IMR-90 (cell line): ENCODE measurements at regions not wholly inside any gene's neighbourhood (a gene's known extent, or its start where the extent isn't known, plus 50 kb on each side); places are given as distances from the start of the nearest gene placed in this dataset.

Source experiments
- ATAC-seq: fragments of 200-7000 bp; cut with Tn5 transposase; 2 replicates; pipeline ENCODE4 v1.9.1; 2020; ENCODE audit warnings: low read depth, mild to moderate bottlenecking, moderate library complexity
- BruUV-seq: library from RNA; stranded (reverse); fragments of 400-500 nt; replicated peaks from 2 replicates; lab custom pipeline; 2021; lab: Mats Ljungman, UMichigan
- CTCF ChIA-PET: fragments of 300-600 bp; formaldehyde crosslinking; extraction: SDS; loops from one replicate; lab custom pipeline; 2021; ENCODE audit warnings: antibody characterized with exemption; lab: Yijun Ruan, JAX
- POLR2A ChIA-PET: fragments of 300-600 bp; sonication (Branson Sonifier 250); formaldehyde crosslinking; loops from one replicate; lab custom pipeline; 2022; ENCODE audit warnings: antibody characterized with exemption; ENCODE audit not compliant: unreplicated experiment; lab: Charles Lee
- DNase-seq: peaks from one replicate; pipeline ENCODE4 v3.0.0; 2013
- H2AFZ ChIP-seq: replicated peaks from 2 replicates; pipeline ENCODE3; 2013; ENCODE audit warnings: low read length, mild to moderate bottlenecking; ENCODE audit not compliant: poor library complexity
- H2AK5ac ChIP-seq: 2 replicates; pipeline ENCODE4 v1.6.1; 2013; ENCODE audit warnings: low read depth, low read length, inconsistent platforms
- H2AK9ac ChIP-seq: replicated peaks from 2 replicates; pipeline ENCODE3; 2013; ENCODE audit warnings: mild to moderate bottlenecking, low read depth, low read length, moderate library complexity; ENCODE audit not compliant: poor library complexity
- H2BK120ac ChIP-seq: 2 replicates; pipeline ENCODE4 v1.6.1; 2013; ENCODE audit warnings: low read depth, low read length, inconsistent platforms
- H2BK15ac ChIP-seq: 3 replicates; pipeline ENCODE4 v1.6.1; 2013; ENCODE audit warnings: low read depth, low read length, inconsistent platforms
- H2BK20ac ChIP-seq: 2 replicates; pipeline ENCODE4 v1.6.1; 2013; ENCODE audit warnings: low read depth, mild to moderate bottlenecking, inconsistent platforms, low read length, moderate library complexity
- H2BK5ac ChIP-seq: 2 replicates; pipeline ENCODE4 v1.6.1; 2013; ENCODE audit warnings: mild to moderate bottlenecking, low read depth, low read length, inconsistent platforms; ENCODE audit not compliant: poor library complexity, severe bottlenecking
- H3K14ac ChIP-seq: replicated peaks from 2 replicates; pipeline ENCODE4 v1.6.1; 2013; ENCODE audit warnings: low read depth, low read length, inconsistent platforms
- H3K18ac ChIP-seq: 2 replicates; pipeline ENCODE4 v1.6.1; 2013; ENCODE audit warnings: low read depth, low read length, control low read depth
- H3K23ac ChIP-seq: 2 replicates; pipeline ENCODE4 v1.6.1; 2013; ENCODE audit warnings: low read depth, low read length, inconsistent platforms
- H3K27ac ChIP-seq: 2 replicates; pipeline ENCODE4 v1.5.1; 2013; ENCODE audit warnings: mild to moderate bottlenecking, control low read depth, low read length; ENCODE audit not compliant: insufficient read depth
- H3K27me3 ChIP-seq: 2 replicates; pipeline ENCODE4 v1.6.1; 2013; ENCODE audit warnings: low read length; ENCODE audit not compliant: control insufficient read depth, insufficient read depth
- H3K36me3 ChIP-seq: 2 replicates; pipeline ENCODE4 v1.6.1; 2013; ENCODE audit warnings: low read length, mixed read lengths; ENCODE audit not compliant: control insufficient read depth, insufficient read depth
- H3K4ac ChIP-seq: 2 replicates; pipeline ENCODE4 v1.6.1; 2013; ENCODE audit warnings: low read depth, low read length, inconsistent platforms
- H3K4me1 ChIP-seq: 2 replicates; pipeline ENCODE4 v1.6.1; 2013; ENCODE audit warnings: low read length, mixed read lengths; ENCODE audit not compliant: control insufficient read depth, insufficient read depth
- H3K4me2 ChIP-seq: 2 replicates; pipeline ENCODE4 v1.6.1; 2013; ENCODE audit warnings: low read depth, mild to moderate bottlenecking, control low read depth, low read length, moderate library complexity
- H3K4me3 ChIP-seq: 2 replicates; pipeline ENCODE4 v1.5.1; 2013; ENCODE audit warnings: low read depth, mild to moderate bottlenecking, control low read depth, low read length, moderate library complexity; ENCODE audit not compliant: insufficient read depth
- H3K56ac ChIP-seq: 2 replicates; pipeline ENCODE4 v1.6.1; 2013; ENCODE audit warnings: low read length, inconsistent platforms; ENCODE audit not compliant: insufficient read depth; ENCODE audit errors: extremely low read depth
- H3K79me1 ChIP-seq, 2 experiments: 2 replicates each; pipeline ENCODE4 v1.6.1; 2013; ENCODE audit warnings: low read length in 2 of 2, inconsistent platforms in 1 of 2, low read depth in 1 of 2
- H3K9ac ChIP-seq: 2 replicates; pipeline ENCODE4 v1.6.1; 2013; ENCODE audit warnings: low read depth, low read length, control low read depth
- H3K9me1 ChIP-seq: 2 replicates; pipeline ENCODE4 v1.6.1; 2013; ENCODE audit warnings: low read length, inconsistent platforms; ENCODE audit not compliant: insufficient read depth
- H3K9me3 ChIP-seq: 2 replicates; pipeline ENCODE4 v1.6.1; 2013; ENCODE audit warnings: low read length; ENCODE audit not compliant: control insufficient read depth, insufficient read depth
- H4K20me1 ChIP-seq: 2 replicates; pipeline ENCODE4 v1.6.1; 2013; ENCODE audit warnings: low read length, inconsistent platforms; ENCODE audit not compliant: insufficient read depth
- H4K5ac ChIP-seq: 2 replicates; pipeline ENCODE4 v1.6.1; 2013; ENCODE audit warnings: mild to moderate bottlenecking, low read depth, low read length, control low read depth
- H4K8ac ChIP-seq, 2 experiments: 2 replicates each; pipeline ENCODE4 v1.6.1; 2013; ENCODE audit warnings: low read depth in 2 of 2, low read length in 2 of 2, control low read depth in 1 of 2, inconsistent platforms in 1 of 2
- H4K91ac ChIP-seq: 2 replicates; pipeline ENCODE4 v1.6.1; 2013; ENCODE audit warnings: low read depth, low read length, inconsistent platforms; ENCODE audit not compliant: insufficient read depth
- BHLHE40 ChIP-seq: fragments of 150-350 bp; IDR thresholded peaks from 2 replicates; pipeline ENCODE4 v1.6.1; 2016; ENCODE audit warnings: mild to moderate bottlenecking, low read depth, low read length
- CEBPB ChIP-seq: IDR thresholded peaks from 2 replicates; pipeline ENCODE4 v1.6.1; 2012; ENCODE audit warnings: low read depth, low read length, improper control_type of control experiment
- CHD1 ChIP-seq: IDR thresholded peaks from 2 replicates; pipeline ENCODE4 v1.6.1; 2012; ENCODE audit warnings: low read depth, low read length, improper control_type of control experiment
- CTCF ChIP-seq: conservative IDR thresholded peaks from 2 replicates; pipeline ENCODE4 v1.5.1; 2012; ENCODE audit warnings: mild to moderate bottlenecking, low read depth, low read length, improper control_type of control experiment
- ELK1 ChIP-seq: fragments of 150-350 bp; IDR thresholded peaks from 2 replicates; pipeline ENCODE4 v1.6.1; 2016; ENCODE audit warnings: low read depth, mild to moderate bottlenecking, low read length, moderate library complexity, borderline replicate concordance
- FOS ChIP-seq: fragments of 150-350 bp; IDR thresholded peaks from 2 replicates; pipeline ENCODE4 v1.6.1; 2016; ENCODE audit warnings: low read depth, low read length
- MAFK ChIP-seq: IDR thresholded peaks from 2 replicates; pipeline ENCODE4 v1.6.1; 2012; ENCODE audit warnings: low read depth, low read length, improper control_type of control experiment
- MAZ ChIP-seq: IDR thresholded peaks from 2 replicates; pipeline ENCODE4 v1.6.1; 2012; ENCODE audit warnings: low read depth, mild to moderate bottlenecking, low read length, improper control_type of control experiment, moderate library complexity, borderline replicate concordance
- MXI1 ChIP-seq: IDR thresholded peaks from 2 replicates; pipeline ENCODE4 v1.6.1; 2012; ENCODE audit warnings: low read depth, mild to moderate bottlenecking, low read length, moderate library complexity, borderline replicate concordance
- NFE2L2 ChIP-seq: fragments of 150-350 bp; IDR thresholded peaks from 2 replicates; pipeline ENCODE4 v1.6.1; 2016; ENCODE audit warnings: low read depth, mild to moderate bottlenecking, low read length
- POLR2A ChIP-seq: IDR thresholded peaks from 2 replicates; pipeline ENCODE4 v1.6.1; 2012; ENCODE audit warnings: mild to moderate bottlenecking, low read depth, low read length
- RAD21 ChIP-seq: IDR thresholded peaks from 2 replicates; pipeline ENCODE4 v1.6.1; 2012; ENCODE audit warnings: low read length, improper control_type of control experiment
- RCOR1 ChIP-seq: IDR thresholded peaks from 2 replicates; pipeline ENCODE4 v1.6.1; 2012; ENCODE audit warnings: mild to moderate bottlenecking, low read length, improper control_type of control experiment; ENCODE audit not compliant: insufficient replicate concordance
- RFX5 ChIP-seq: IDR thresholded peaks from 2 replicates; pipeline ENCODE4 v1.8.0; 2012; ENCODE audit warnings: low read depth, mild to moderate bottlenecking, low read length, moderate library complexity
- SMC3 ChIP-seq: fragments of 150-350 bp; IDR thresholded peaks from 2 replicates; pipeline ENCODE4 v1.6.1; 2016; ENCODE audit warnings: low read depth, mild to moderate bottlenecking, antibody characterized with exemption, low read length, moderate library complexity
- USF2 ChIP-seq: fragments of 150-350 bp; IDR thresholded peaks from 2 replicates; pipeline ENCODE4 v1.6.1; 2017; ENCODE audit warnings: mild to moderate bottlenecking, antibody characterized with exemption, low read length, low read depth
- WGBS, 2 experiments: methylation state at CpG; one replicate each; pipeline versions ENCODE4 v1.1.5 to v1.1.7; 2013; ENCODE audit warnings: missing lambda C conversion rate in 2 of 2; ENCODE audit not compliant: insufficient read length in 1 of 2; ENCODE audit errors: extremely low coverage in 2 of 2; 5-methylcytosine and 5-hydroxymethylcytosine counted together
- dilution Hi-C: fragments of 300-500 bp; cut with HindIII; formaldehyde crosslinking; loops from one replicate; pipeline ENCODE4 v1.14.3; 2018; ENCODE audit warnings: low sequenced_read_pairs; ENCODE audit not compliant: unreplicated experiment
- in situ Hi-C: fragments of 300-500 bp; cut with MboI; formaldehyde crosslinking; loops from 3 replicates; pipeline ENCODE4 v1.14.3; 2019; ENCODE audit warnings: low sequenced_read_pairs, inconsistent platforms, mixed read lengths
- intact Hi-C: fragments of 100-400 bp; cut with micrococcal nuclease; formaldehyde crosslinking; loops from 2 replicates; pipeline ENCODE4 v1.10.0; 2022

- Histone ChIP-seq H2BK20ac (no peak overlapping the region), H3K56ac (no peak overlapping the region), H3K36me3 (no peaks in the 10 kb centered on the region), H3K9me3 (no peaks in the 10 kb centered on the region), H3K4me3 (no peak overlapping the region), H2BK120ac (no peak overlapping the region), H2BK5ac (no peak overlapping the region), H3K9ac (no peak overlapping the region), H4K91ac (no peak overlapping the region), H3K23ac (no peak overlapping the region), H3K27me3 (peaks cover 2% of the 10 kb centered on the region), H3K4me2 (no peak overlapping the region), H4K5ac (no peak overlapping the region), H2AFZ (no peak overlapping the region), H4K20me1 (no peaks in the 10 kb centered on the region), H4K8ac (no peak overlapping the region), H3K9me1 (no peaks in the 10 kb centered on the region), H3K4me1 (no peaks in the 10 kb centered on the region), H2BK15ac (no peak overlapping the region), H3K18ac (no peak overlapping the region), H3K79me1 (no peaks in the 10 kb centered on the region), H3K14ac (no peak overlapping the region), H2AK9ac (no peak overlapping the region), H3K27ac (no peak overlapping the region), H3K4ac (no peak overlapping the region), H2AK5ac (no peak overlapping the region)
- no TSS peak for BruUV-seq
- CTCF ChIA-PET = no interaction called here
- 31% methylated on average over 3 of the region's 7 CpGs; no CpG with 5 or more reads in 1 of the 2 experiments for WGBS, 2 experiments
- POLR2A ChIA-PET = interaction anchor here (0.5 kb wide), 1 partner anchor 88 kb away, joined by 4 read pairs; no protein-coding TSS in a partner anchor
- in situ Hi-C loops (no loop called here), dilution Hi-C loops (no loop called here), intact Hi-C loops (no loop called here)
- no peak for TF ChIP-seq USF2
- TF ChIP-seq BHLHE40 = no peak
- TF ChIP-seq CEBPB = no peak
- TF ChIP-seq POLR2A = no peak
- TF ChIP-seq CHD1 = no peak
- TF ChIP-seq MAZ = no peak
- TF ChIP-seq RFX5 = no peak
- no peak for TF ChIP-seq RAD21
- TF ChIP-seq MXI1 = no peak
- TF ChIP-seq CTCF = no peak
- TF ChIP-seq MAFK = no peak
- no peak for TF ChIP-seq ELK1
- TF ChIP-seq RCOR1 = no peak
- no peak for TF ChIP-seq SMC3
- no peak for TF ChIP-seq NFE2L2
- no peak for TF ChIP-seq FOS
- ATAC-seq (no peak), DNase-seq (no peak)
These were observed 211.9 kb upstream of the LHX5 start for GRCh38 chr12:113683574-113683973.
